ENCODE measurements at regions not wholly inside any gene's neighbourhood (a gene's known extent, or its start where the extent isn't known, plus 50 kb on each side); places are given as distances from the start of the nearest gene placed in this dataset.
"Not testable (repeated sequence)": the region's sequence is repeated elsewhere in the genome, so short reads cannot be mapped to it uniquely, and the experiment has no call there.

- no peak for DNase-seq (ENCODE audit: low read depth in 2 of 2)
Measured at GRCh38 chr2:146417942-146418341, 1426.9 kb upstream of the ACVR2A start.

GRCh38 chr2:146415291-146415690 lies 1429.5 kb upstream of the ACVR2A start:
- DNase-seq (ENCODE audit: low read depth in 2 of 2) = no peak

DNA sequence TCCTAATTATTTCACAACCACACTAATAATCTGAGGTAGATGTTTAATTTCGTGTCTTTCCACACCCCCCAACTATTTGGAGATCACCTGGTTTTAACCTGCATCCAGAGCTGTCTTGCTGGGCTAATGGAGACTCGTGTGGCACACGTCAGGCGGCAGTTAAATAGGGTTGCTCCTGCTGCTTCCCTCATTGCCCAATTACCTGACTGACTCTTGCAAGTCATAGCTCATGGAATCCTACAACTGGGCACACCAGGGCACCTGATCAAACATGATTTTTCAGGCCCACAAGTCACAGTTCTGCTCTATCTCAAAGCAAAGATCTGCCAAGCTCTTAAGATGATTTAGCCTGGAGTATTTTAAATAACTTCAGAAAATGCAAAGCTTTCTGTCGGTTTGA lies 1430.4 kb upstream of the ACVR2A start:
- DNase-seq (ENCODE audit: low read depth in 2 of 2) = no peak

DNA sequence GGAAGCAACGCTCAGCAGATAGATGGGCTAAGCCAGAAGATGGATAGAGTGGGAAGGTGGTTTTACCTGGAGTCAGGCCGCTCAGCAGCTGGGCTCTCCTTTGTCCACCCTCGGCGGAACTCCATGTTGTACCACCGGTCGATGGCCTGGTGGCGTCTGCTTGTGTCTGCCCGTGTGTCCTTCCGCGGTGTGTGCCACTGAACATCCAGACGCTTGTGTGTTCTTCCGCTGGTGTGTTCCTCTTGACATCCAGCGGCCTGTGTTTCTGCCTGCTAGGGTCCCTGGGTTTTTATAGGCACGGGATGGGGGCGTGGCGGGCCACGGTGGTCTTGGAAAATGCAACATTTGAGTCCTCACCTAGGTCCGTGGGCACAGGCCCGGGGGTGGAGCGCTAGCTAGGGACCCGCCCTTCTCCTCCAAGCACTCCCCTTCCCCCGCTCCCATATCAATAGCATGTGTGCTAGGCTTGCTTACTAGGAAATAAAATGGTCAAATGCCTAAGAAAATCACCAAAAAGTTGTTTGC lies 1431.7 kb upstream of the ACVR2A start:
- DNase-seq (ENCODE audit: low read depth in 2 of 2) = no peak

DNA sequence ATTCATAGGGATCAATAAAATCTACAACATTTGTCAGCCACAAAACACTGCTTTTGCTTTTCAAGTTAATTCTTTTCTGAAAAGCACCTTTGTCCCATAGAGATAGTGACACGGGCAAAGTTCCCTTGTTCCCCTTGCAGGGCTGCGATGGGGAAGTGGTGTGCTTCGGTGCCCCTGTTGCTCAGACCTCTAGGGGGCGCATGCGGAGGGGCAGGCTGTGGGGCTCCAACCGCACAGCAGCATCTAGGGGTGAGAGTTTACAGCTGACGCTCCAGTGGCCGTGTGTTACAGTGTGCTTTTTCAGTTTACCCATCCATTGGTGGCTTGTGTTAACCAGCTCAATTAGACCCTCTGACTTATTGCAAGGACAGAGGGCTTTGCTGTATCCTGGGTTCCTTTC lies 1432.2 kb upstream of the ACVR2A start:
- DNase-seq (ENCODE audit: low read depth in 2 of 2) = no peak

DNA sequence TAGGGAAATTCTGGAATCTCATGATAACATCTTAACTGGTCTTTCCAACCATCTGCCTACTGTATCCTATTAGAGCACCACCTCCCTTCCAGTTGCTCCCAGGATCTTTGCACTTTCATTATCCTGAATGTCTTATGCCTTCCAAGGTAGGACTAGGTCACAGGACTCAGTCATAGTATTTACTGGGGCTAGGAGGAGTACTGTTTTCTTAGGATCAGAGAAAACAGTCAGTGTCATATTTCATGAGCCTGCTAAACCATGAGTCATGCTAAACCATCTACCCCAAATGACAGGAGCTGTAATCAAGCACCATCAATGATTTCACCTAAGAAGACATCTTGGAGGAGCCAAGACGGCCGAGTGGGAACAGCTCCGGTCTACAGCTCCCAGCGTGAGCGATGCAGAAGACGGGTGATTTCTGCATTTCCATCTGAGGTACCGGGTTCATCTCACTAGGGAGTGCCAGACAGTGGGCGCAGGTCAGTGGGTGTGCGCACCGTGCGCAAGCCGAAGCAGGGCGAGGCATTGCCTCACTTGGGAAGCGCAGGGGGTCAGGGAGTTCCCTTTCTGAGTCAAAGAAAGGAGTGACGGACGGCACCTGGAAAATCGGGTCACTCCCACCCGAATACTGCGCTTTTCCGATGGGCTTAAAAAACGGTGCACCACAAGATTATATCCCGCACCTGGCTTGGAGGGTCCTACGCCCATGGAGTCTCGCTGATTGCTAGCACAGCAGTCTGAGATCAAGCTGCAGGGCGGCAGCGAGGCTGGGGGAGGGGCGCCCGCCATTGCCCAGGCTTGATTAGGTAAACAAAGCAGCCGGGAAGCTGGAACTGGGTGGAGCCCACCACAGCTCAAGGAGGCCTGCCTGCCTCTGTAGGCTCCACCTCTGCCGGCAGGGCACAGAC lies 1439.2 kb upstream of the ACVR2A start:
- not testable (repeated sequence) for DNase-seq (ENCODE audit: low read depth in 2 of 2)

DNA sequence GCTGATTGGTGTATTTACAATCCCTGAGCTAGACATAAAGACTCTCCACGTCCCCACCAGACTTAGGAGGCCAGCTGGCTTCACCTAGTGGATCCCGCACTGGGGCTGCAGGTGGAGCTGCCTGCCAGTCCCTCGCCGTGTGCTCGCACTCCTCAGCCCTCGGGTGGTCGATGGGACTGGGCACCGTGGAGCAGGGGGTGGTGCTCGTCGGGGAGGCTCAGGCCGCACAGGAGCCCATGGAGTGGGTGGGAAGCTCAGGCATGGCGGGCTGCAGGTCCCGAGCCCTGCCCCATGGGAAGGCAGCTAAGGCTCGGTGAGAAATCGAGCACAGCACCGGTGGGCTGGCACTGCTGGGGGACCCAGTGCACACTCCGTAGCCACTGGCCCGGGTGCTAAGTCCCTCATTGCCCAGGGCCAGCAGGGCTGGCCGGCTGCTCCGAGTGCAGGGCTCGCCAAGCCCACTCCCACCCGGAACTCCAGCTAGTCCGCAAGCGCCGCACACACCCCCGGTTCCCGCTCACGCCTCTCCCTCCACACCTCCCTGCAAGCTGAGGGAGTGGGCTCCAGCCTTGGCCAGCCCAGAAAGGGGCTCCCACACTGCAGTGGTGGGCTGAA lies 1441.2 kb upstream of the ACVR2A start:
- DNase-seq (ENCODE audit: low read depth in 2 of 2) = not testable (repeated sequence)

GRCh38 chr2:146392631-146393030 lies 1452.2 kb upstream of the ACVR2A start:
- DNase-seq (ENCODE audit: low read depth in 2 of 2) = no peak

- no peak for DNase-seq (ENCODE audit: low read depth in 2 of 2)
Measured at GRCh38 chr2:146392186-146392585, 1452.6 kb upstream of the ACVR2A start.

- no peak for DNase-seq (ENCODE audit: low read depth in 2 of 2)
Measured at GRCh38 chr2:146388757-146389156, 1456.1 kb upstream of the ACVR2A start.

- no peak for DNase-seq (ENCODE audit: low read depth in 2 of 2)
Measured at GRCh38 chr2:146386096-146386495, 1458.7 kb upstream of the ACVR2A start.

- DNase-seq (ENCODE audit: low read depth in 2 of 2) = no peak
Measured at GRCh38 chr2:146385031-146385430, 1459.8 kb upstream of the ACVR2A start.

DNA sequence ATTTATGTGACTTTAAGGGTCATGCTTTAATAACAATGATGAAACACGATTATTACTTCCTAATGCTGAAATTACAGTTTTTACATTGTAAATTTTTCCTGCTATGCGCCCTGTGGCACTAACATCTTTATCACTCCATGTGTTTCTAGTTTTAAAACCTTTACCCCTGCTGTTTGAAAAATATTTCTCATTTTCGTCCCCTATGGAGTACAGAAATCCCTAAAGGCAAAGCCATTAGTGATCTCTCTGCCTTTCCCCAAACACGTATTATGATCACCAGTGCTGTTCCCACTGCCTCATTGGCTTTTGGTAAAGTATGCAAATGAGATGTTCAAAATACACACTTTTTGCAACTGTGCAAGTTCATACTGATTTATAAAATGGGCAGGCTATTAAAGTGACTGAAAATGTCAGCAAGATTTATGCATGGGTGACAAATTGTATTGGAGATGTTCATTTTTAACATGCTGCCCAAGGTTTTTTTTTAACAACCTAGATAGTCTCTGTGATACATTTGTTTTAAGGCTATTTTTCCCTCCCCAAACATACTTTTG lies 1468.2 kb upstream of the ACVR2A start:
- no peak for DNase-seq (ENCODE audit: low read depth in 2 of 2)

DNA sequence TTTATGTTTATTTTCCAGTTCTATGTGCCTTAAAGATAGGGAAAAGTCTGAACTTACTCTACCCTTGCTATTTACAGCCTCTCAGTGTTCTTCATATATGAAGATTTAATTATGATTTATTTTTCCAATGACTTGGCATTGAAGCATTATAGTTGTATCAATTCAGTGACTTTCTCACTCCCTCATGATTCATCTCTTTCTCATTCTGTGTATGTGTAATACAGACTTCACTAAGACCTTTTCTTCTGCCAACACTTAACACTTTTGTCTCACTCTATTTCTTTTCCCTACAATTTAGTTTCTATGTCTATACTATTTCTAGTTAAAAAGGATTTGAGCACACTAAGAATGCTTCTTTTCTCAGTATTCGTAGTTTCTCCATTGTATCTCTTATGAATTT lies 1470.3 kb upstream of the ACVR2A start:
- no peak for DNase-seq (ENCODE audit: low read depth in 2 of 2)

DNA sequence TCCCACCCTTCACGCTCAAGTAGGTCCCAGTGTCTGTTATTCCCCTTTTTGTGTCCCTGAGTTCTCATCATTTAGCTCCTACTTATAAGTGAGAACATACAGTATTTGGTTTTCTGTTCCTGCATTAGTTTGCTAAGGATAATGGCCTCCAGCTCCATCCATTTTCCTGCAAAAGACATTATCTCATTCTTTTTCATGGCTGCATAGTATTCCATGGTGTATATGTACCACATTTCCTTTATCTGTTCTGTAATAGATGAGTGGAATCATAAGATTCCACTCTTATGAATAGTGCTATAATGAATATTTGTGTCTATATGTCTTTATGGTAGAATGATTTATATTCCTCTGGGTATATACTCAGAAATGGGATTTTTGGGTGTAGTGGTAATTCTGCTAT lies 1473.5 kb upstream of the ACVR2A start:
- not testable (repeated sequence) for DNase-seq (ENCODE audit: low read depth in 2 of 2)

DNA sequence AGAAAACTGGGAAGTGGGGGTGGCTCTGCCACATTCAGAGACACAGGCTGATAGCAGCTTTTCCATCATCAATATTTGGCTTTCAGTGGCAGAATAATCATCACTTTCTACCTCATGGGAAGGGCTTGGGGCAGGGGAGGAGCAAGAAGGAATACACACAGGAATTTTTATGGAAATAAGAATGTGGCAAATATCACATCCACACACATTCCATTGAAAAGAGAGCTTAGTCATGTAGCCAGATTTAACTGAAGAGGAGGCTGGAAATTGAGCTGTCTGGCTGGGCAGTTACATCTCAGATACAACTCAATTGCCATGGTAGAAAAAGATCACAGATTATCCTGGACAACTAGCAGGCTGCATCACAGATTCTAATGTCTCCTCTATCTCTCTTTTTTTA lies 1474.0 kb upstream of the ACVR2A start:
- no peak for DNase-seq (ENCODE audit: low read depth in 2 of 2)

GRCh38 chr2:146366276-146366675 lies 1478.6 kb upstream of the ACVR2A start:
- no peak for DNase-seq (ENCODE audit: low read depth in 2 of 2)

GRCh38 chr2:146365041-146365440 lies 1479.8 kb upstream of the ACVR2A start:
- DNase-seq (ENCODE audit: low read depth in 2 of 2) = no peak

DNA sequence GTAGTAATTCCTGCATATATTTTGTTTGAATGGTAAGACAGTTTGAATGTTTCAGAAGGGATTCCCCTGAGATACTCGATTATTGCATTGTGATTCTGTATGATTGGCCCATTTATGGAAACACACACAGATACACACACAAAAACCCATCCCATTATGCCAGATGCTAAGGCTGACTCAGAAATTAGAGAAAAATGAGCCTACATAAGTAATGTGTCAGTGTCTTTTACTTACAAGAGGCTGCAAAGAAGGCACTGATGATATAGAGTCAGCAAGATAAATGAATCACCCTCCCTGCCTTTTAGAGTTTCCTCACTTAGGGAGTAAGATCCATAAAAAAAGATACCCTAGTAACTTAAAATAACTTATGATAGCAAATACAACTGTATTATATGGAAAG lies 1481.1 kb upstream of the ACVR2A start:
- DNase-seq (ENCODE audit: low read depth in 2 of 2) = no peak

DNA sequence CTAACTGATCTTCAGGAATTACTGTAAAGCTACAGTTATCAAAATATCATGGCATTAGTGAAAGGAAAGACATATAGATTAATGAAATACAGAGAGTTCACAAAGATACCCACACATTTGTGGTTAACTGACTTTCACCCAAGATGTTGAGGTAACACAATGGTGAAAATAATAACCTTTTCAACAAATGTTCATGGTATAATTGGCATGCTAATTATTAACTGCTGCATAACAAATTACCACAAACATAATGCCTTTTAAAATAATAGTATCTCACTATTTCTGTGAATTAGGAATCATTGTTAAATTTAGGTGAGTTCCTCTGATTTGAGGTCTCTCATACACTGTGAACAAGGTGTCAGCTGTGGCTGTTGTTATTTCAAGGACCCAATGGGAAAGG lies 1493.1 kb upstream of the ACVR2A start:
- no peak for DNase-seq (ENCODE audit: low read depth in 2 of 2)

- DNase-seq (ENCODE audit: low read depth in 2 of 2) = no peak
Measured at GRCh38 chr2:146349334-146349733, 1495.5 kb upstream of the ACVR2A start.

DNA sequence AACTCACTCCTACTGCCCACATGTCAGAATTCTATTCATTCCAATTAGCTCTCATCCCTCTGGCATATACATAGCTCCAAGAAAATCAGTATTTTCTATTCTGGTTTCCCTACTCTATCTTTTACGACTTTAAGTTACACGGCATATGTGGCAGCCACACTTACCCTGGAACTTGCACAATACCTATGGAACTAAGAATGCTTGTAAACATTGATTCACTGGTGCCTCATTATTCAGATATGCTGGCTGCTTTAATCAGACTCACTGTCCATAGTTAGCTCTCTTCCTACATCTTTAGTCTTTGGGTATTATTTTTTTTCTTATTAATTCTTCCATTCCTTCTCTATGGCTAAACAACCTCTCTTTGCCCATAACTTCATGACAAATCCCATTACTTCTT lies 1519.9 kb upstream of the ACVR2A start:
- no peak for DNase-seq (ENCODE audit: low read depth in 2 of 2)

DNA sequence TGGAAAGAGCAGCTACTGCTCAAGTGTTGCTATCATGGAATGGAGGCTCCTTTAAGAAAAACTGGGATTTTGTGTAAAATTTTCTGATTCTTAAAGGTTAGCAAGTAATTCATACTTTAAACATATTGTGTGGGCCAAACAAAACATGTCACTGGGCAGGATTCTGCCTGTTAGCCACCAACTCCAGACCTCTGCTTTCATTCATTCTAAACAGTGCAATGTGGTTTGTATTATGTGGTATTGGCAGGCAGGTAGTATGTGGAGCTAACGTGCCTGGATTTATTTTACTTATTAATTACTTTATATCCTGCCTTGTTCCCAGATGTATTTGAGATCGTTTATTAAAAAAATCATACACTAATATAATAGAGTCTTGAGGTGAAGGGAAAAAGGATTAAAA lies 1521.3 kb upstream of the ACVR2A start:
- DNase-seq (ENCODE audit: low read depth in 2 of 2) = no peak

Measured in lung microvascular endothelial cell (primary cell).